HG02870 (cell line): ENCODE measurements at regions not wholly inside any gene's neighbourhood (a gene's known extent, or its start where the extent isn't known, plus 50 kb on each side); places are given as distances from the start of the nearest gene placed in this dataset.
A peak's percentile ranks its signal among the peaks of the same experiment; 100 is the strongest.
"Not testable (repeated sequence)": the region's sequence is repeated elsewhere in the genome, so short reads cannot be mapped to it uniquely, and the experiment has no call there.

Experiments used
- ATAC-seq: cut with Tn5 transposase; IDR thresholded peaks from one replicate; pipeline ENCODE4 v1.9.1; 2021; ENCODE audit warnings: mild to moderate bottlenecking, moderate library complexity; ENCODE audit not compliant: unreplicated experiment

DNA sequence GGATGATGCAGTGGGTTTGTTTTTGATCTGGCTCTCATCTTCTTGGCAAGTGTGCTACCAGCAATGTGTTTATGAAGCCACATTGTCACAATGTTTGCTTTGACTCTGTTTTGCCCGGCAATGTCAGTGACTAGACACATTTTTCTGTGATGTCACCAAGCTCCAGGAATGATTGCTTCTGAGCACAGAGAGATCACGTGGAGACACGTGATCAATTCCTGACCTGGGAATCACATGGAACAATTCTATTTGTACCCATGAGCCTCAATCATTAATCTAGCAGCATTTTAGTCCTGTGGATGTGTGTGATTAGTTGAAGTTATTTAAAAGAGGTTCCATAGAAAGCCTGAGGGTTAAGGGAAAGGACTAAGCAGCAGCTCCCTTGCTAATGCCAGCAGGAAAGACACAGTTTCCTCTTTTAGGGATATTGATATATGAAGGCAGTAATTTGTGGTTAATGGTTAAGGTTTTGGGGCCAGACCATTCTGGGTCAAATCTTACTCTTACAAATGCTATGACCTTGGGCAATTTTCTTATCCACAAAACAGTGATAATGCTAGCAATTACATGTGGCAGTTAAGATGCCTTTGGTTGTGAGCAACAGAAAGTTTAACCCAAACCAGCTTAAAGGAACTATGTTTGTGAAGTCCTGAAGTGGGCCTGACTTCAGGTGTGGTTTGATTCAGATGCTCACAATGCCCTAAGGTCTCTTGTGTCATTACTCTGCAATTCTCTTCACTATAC lies 59.0 kb downstream of the FASLG start:
- ATAC-seq = no peak

DNA sequence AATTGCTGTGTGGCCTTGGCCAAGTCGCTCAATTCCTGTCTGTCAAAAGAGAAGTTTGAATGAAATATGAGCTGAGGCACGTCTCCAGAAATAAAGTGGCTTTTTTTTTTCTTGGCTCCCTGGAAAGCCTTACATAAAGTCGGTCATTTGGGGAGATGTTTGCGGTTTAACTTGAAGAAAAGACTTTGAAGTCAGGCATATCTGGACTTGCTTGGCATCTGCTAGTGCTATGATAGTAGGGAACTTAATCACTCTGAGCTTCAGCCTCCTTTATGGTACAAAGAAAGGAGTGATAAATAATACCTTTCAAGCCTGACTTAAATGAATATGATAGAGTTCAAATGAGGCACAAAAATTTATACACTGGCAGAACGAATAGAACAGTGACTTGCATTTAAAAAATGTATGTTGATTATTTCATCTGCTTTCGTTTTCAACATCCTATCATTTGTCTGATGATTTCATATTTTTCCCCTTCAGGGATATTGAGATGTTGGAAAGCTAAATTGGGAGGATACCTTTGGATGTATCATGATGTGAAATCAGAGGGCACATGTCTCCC lies 60.2 kb downstream of the FASLG start:
- ATAC-seq = no peak

DNA sequence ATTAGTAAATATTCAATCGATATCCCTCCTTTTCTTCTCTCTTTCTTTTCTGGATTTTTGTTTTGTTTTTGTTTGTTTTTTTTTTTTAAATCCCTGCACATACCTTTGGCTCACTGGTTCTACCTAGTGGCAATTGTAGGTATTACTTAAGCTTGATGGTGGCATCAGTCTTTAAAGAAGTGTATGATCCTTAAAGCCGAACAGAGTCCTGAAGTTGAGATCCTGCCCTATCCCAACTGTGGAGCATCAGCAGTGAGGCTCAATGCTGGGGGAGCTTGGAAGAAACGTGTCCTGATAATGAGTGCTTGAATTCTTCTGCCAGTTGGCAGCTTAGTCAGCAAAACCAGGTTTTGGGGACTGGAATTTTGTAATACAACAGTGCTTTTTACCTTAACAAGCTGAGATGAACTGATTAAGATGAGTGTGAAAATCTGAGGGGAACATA lies 60.8 kb downstream of the FASLG start:
- ATAC-seq = no peak

DNA sequence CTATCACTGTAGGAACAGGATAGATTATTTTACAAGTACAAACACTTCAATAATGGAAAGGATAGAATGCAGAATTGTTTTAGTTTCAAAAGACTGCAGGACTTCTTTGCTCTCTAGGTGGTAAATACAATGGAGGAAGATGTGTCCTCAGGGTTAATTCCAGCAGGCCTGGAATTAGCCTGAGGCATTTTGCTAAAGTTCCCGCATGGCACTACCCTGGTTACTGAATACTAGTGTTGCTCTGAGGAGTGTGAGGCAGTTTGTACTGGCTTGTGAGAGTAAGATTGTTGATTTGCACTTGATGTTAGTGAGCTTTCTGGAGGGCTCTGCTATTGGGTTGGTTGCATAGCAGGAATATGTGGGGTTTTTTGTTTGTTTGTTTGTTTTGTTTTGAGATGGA lies 61.4 kb downstream of the FASLG start:
- no peak for ATAC-seq

GRCh38 chr1:172723251-172723650 lies 64.3 kb downstream of the FASLG start:
- no peak for ATAC-seq

GRCh38 chr1:172724232-172724631 lies 65.3 kb downstream of the FASLG start:
- no peak for ATAC-seq

DNA sequence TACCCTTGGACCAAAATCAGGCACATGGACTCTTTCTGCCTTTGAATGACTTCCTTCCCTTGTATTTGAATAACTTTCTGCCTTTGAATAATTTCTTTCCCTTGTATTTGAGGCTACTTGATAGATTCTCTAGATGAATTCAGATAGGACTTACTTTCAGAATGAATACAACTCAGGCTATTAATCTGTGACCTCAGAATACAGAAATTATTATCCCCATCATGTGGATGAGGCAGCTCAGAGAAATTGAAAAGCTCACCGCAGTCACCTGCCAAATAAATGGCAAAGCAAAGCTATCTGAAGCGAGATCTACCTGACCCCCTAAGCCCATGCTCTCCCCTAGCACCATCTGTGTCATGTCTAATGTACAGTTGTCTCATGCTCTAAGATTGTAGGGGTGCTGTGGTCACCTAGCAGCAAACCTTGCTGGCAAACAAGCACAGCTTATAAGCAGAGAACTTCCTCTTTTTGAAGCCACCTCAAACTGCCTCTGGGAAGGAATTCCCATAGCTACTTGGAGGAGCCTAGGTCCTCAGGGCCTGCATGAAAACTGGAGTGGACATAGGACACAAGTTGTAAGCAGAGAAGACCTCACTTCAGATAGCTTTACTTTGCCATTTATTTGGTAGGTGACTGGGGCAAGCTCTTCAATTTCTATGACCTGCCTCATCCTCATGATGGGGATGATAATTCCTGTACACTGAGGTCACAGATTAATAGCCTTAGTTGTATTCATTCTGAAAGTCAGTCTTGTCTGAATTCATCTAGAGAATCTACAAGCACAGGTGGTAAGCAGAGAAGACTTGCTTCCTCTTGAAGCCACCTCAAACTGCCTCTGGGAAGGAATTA lies 66.1 kb downstream of the FASLG start:
- peak; percentile 85 for ATAC-seq

- ATAC-seq = no peak
These were observed 67.8 kb downstream of the FASLG start for GRCh38 chr1:172726740-172727139.

GRCh38 chr1:172727275-172727857 lies 68.5 kb downstream of the FASLG start:
- ATAC-seq = no peak

DNA sequence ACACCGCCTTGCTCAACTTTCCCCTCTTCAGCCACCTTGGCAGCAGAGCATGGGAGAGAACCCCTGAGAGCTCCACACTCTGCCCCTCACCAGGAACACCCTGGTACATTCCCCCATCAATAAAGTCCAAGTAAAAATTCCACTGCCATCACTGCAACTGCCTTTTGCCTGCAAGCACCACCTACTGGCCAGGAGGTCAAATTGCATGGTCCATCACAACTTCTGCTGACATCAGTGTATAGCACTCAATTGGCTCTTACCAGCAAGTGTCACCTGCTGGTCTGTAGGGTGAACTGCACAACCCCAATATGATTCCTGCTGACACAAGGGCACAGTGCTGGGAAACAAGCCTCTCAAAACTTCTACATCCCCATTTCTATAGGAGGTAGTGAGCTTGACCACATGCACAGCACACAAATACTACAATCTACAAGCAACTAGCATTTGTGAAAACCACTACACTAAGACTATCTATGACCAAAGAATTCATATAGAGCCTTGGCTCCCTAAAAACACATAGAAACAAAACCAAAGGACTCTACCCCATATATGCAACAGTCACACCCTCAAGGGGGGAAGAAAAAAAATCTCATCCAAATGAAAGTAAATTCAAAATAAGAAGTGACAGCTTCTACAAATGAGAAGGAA lies 69.2 kb downstream of the FASLG start:
- ATAC-seq = no peak

- ATAC-seq = not testable (repeated sequence)
These were observed 69.8 kb downstream of the FASLG start for GRCh38 chr1:172728705-172729104.

GRCh38 chr1:172732427-172732826 lies 73.5 kb downstream of the FASLG start:
- no peak for ATAC-seq

DNA sequence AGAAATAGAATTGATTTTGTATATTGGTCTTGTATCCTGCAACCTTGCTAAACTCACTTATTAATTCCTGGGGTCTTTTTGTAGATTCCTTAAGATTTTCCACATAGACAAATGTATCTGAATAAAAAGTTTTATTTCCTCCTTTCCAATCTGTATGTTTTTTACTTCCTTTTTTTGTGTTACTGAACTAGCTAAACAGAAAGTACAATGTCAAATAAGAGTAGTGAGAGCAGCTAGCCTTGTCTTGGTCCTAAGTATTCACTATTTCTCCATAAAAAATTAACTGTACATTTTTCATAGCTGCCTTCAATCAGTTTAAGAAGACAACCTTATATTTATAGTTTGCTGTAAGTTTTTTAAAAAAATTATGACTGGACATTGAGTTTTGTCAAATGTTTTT lies 74.9 kb downstream of the FASLG start:
- no peak for ATAC-seq

- ATAC-seq = no peak
These were observed 79.5 kb downstream of the FASLG start for GRCh38 chr1:172738389-172738788.

GRCh38 chr1:172742599-172743500 lies 83.9 kb downstream of the FASLG start:
- ATAC-seq = no peak

GRCh38 chr1:172745014-172745413 lies 86.1 kb downstream of the FASLG start:
- peak; percentile 52 for ATAC-seq

DNA sequence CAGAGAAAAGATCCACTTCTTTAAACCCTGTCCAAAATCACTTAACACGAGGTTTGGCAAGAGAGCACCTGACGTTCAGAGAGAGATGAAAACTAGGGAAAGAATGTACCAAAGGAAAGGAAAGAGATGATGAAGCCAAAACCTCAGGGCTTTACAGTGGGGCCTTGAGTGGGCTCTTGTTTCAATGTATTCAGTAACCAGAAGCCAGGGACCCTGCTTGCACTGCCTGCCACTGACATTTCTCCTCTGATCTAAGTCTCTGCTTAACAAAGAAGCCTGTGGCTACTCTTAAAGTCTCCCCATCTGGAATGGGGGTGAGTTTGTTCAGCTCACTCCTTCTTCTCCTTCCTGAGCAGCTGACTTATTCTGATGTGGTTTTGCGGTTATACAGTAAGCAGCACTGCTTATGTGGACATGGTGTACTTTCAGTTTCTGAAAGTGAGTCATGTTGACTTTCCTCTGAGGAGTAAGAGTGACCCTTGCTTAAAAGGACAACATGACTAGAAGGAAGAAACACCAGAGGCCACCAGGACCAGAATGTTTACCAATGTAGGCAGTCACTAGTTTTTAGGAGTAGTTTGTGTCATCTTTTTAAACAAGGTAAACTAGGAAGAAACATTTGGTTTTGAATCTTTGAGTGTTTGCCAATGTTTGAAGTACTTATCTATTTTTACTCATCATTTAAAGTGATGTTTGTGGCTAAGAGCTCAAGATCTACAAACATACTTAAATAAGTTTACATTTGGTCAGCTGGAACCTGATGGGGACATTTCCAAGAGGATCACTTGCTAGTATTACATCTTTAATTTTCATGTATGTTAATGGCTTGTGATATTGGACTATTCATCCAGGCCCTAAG lies 87.4 kb downstream of the FASLG start:
- ATAC-seq = peak; percentile 77

GRCh38 chr1:172748201-172748600 lies 89.3 kb downstream of the FASLG start:
- no peak for ATAC-seq

- ATAC-seq = no peak
These were observed 92.8 kb downstream of the FASLG start for GRCh38 chr1:172751683-172752082.
